NCI-H1105 treated with DMSO at 0.1 percent for 48 hours (cell line): ENCODE measurements at regions not wholly inside any gene's neighbourhood (a gene's known extent, or its start where the extent isn't known, plus 50 kb on each side); places are given as distances from the start of the nearest gene placed in this dataset.

Experiments
- DNase-seq: peaks from one replicate; lab custom pipeline; 2025; lab: John Stamatoyannopoulos, UW

DNA sequence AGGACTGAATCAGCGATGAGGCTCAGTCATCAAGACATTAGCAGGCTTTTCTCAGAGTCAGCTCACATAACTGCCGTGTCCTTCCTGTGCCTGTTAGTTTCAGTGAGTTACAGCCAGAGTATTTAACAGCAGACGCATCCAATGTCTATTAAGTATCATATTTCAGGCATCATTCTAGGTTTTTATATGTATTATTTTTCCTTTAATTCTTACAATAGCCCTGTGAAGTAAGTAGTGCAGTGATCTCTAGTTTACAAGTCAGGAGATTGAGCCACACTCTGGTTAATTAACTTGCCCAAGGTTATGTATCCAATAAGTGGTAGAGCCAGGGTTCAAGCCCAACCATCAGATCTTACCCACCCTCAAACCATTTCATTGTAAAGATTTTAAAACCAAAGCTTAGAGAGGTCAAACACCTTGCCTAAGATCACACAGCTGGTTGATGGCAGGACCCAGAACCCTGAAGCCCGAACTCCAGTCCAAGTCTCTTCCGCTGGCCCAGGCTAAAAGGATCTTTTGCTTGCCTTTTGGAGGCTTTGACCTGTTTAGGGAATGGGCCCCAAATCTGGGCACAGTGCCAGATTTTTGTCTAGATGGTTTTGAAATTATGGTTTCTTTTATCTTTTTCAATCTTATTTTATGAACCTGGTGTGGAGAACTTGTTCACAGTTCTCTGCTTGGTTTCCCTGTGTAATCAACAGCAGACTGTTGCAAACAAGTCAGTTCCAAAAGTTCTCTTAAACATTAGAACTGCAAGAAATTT, 261.2 kb upstream of the CLINT1 start:
- peak; percentile 14 for DNase-seq

- no peak for DNase-seq
Observed at GRCh38 chr5:158117467-158118160, 258.7 kb upstream of the CLINT1 start.

GRCh38 chr5:158116965-158117364, 258.0 kb upstream of the CLINT1 start:
- no peak for DNase-seq

GRCh38 chr5:158115468-158115867, 256.5 kb upstream of the CLINT1 start:
- no peak for DNase-seq

GRCh38 chr5:158108177-158108576, 249.2 kb upstream of the CLINT1 start:
- DNase-seq: no peak

DNA sequence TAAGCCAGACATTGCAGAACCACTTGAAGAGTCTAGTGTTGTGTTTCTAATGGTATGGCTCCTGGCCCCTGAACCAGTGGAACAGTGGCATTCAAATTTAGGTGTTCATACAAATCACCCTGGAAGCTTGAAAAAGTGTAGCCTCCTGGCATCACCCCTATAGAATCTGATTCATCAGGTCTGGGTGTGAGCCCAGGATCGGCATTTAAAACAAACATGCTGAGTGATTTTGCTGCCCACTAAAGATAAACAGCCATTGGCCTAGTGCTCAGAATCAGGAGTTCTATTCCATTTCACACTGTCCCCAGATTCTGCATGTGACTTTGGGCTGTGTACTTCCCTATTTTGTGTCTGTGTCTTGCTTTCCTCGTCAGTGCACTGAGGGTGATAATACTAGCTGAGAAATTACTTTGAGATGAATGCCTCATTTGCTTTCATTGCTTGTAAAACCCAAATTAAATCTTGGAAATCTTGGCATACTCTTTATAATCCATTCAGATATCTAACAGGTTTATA, 241.5 kb upstream of the CLINT1 start:
- no peak for DNase-seq

- no peak for DNase-seq
Observed at GRCh38 chr5:158099571-158100105, 240.7 kb upstream of the CLINT1 start.

GRCh38 chr5:158096835-158097234, 237.9 kb upstream of the CLINT1 start:
- no peak for DNase-seq

DNA sequence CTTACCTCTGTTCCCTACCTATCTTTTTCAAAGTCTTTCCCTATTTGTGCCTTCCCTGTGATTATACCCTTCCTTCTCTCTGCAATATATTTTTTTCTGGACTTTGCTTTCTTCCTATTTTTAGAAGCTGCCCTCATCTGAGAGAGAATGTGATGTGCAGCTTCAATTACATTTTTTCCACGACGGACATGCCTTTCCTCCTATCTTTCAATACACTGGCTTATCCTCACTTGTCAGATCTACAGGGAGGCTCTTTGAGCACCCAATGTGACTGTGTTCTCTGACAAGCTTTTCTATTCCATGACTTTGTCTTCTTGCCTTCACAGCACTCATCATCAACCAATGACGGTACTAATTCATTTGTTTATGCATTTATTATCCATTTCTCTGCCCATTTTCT, 227.9 kb upstream of the CLINT1 start:
- no peak for DNase-seq

GRCh38 chr5:158084292-158084691, 225.3 kb upstream of the CLINT1 start:
- no peak for DNase-seq

DNA sequence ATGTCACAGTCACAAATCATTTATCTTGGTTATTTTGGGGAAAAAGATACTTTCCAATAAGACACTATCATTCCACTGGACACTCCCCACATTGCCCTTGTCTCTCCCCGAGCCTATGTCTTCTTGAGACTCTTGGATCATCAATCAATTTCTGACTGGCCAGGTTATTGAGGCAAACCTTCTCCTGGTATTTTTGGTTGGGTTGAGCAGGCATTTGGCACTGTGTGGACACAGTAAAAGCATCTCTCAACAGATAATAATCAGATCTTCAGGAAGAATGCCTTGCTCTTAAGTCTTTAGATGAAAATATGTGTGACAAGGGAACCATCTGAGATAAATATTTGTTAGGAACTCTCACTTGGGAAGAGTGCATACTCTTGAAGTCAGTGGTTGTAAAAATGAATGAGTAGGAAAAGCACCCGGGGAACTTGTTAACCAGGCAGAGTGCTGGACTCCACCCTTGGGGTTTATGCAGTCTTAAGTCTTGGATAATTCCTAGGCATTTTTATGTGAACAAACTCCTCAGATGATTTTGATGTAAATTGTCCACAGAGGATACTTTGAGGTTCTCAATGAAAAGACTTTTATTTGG, 223.8 kb upstream of the CLINT1 start:
- DNase-seq: no peak

DNA sequence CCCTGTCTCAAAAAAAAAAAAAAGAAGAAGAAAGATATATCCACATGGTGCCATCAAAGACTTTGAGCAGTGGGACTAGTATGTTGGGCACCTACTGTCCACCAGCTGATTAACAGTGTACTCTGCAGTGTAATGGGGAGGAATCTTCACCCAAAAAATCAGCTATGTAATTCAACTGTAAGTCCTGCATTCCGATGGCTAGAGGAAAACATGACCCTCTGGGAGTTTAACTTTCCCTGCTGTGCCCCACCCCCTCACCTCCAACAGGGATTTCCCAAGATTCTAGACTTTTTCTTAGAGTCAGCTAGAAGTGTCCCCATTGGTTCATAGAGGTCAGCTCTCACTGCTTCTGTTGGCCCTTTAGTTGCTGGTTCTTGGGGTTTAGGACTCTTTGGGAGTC, 221.2 kb upstream of the CLINT1 start:
- DNase-seq: no peak

DNA sequence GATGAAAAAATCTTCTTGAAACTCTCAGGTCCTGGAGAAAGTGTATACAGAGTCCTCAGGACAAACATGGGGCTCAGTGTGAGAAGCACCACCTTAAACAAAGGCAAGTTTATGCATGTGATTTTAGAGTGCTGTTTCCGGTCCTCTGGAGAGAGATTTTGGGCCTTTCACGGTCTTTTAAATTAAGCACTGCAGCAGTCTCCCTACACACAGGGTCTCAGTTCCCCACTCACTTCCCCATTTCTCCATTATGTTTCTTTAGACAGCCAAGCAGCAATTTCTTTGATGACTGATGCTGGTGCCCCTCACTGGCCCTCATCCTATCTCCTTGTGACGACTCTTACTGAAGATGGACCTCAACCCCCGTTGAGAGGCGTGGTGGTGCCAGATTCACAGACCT, 220.2 kb upstream of the CLINT1 start:
- DNase-seq: no peak

- DNase-seq: peak; percentile 33
Observed at GRCh38 chr5:158074992-158075769, 216.2 kb upstream of the CLINT1 start.

DNA sequence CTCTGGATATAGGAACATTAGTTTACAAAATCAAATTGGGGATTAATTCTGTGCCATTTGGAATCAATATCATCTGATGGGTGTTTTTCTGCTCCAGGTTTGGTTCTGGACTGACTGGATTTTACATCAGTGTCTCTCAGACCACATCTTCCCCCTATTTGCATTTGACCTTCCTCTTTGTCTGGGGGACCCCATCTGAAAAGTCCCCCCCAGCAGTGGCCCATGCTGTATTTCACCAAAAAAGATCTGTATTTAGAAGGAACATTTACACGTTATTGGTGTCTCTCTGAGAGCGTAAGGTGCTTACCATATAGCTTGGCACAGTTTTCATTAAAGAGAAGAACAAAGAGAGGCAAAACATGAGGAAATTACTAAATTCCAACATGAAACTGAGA, 215.6 kb upstream of the CLINT1 start:
- no peak for DNase-seq

GRCh38 chr5:158070859-158071258, 211.9 kb upstream of the CLINT1 start:
- no peak for DNase-seq

DNA sequence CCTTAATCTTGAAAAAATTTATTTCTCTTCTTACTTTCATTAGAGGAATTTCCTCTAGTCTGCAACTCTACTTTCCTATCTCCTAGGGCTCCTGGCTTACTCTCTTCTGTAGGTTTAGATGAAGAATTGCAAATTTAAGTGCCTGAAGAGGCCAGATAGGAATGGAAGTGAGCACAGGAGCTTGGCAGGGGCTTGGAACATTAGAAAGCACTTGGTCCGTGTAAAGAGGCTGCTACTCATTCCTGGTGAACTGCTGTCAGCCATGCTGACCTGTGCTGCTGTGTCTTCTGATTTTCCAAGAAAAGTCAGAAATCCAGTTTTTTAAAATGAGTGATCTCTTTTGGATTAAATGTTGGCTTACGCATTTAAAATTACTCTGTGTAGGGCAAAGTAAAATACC, 210.9 kb upstream of the CLINT1 start:
- no peak for DNase-seq

DNA sequence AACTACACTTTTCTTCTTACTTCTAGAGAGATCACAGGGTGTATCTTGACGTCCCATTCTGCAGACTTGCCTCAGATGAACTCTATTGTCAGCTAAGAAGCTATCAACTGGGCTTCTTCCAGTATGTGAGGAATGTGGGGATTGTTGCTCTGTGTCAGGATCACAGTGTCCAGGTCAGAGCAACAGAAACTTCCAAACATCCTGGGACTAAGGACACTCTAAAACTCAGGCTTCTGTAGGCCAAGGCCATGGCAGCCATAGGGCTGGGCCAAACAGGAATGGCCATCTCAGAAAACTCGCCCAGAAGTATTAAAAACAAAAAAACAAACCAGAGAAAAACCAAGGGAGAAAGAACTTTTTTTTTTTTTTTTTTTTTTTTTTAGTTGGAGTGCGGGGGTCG, 210.0 kb upstream of the CLINT1 start:
- no peak for DNase-seq

GRCh38 chr5:158066076-158066475, 207.1 kb upstream of the CLINT1 start:
- DNase-seq: no peak

DNA sequence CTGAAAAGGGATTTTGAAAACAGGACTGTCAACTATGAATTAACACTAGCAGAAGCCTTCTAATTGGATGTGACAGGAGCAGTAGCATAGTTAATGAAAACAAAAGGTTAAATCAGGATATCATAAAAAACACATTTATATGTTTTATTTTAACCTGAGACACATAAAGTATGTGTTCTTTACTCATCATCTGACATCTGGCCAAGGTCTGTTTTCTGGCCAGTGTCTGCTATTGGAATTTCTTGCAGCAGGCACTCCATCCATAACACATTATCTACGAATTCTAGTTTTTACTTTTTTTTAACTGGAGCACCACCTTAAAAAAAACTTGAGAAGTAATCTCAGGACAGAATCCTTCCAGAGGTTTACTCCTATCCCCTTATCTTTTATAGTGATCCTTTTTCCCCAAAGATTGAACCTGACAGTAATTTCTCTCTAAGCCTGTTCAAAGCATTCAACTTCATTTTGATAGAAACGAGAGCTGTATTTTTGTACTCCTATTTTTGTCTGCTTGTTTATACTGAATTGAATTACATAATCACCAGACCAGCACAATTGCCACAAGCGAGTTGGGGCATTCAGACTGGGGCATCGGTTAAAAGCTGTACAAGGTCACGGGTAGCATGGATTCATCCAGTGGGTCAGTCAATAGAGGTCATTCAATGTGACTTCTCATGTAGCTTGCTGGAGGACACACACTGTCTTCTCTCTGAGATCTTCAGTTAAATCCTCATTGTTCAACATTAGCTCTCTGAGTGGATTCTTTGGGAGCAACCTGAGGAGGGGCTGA, 205.6 kb upstream of the CLINT1 start:
- no peak for DNase-seq

- DNase-seq: no peak
Observed at GRCh38 chr5:158063052-158063451, 204.1 kb upstream of the CLINT1 start.
